Lower leg skin (tissue), 4 donors: ENCODE measurements at regions not wholly inside any gene's neighbourhood (a gene's known extent, or its start where the extent isn't known, plus 50 kb on each side); places are given as distances from the start of the nearest gene placed in this dataset.

ENCODE experiments used
- DNase-seq, 2 donors: peaks; one replicate each; pipeline ENCODE4 v3.0.0-alpha.2; 2019; ENCODE audit warnings: low spot score in 2 of 2
- H3K4me3 ChIP-seq: fragments of 200-600 bp; sonication (generic); 2 replicates; pipeline ENCODE4 v1.5.1; 2017; ENCODE audit warnings: mild to moderate bottlenecking, low read depth; ENCODE audit not compliant: poor library complexity, severe bottlenecking
- POLR2A ChIP-seq, 2 donors: fragments of 450-650 bp; IDR thresholded peaks; one replicate each; pipeline ENCODE4 v1.6.1; 2016 to 2017; ENCODE audit warnings: antibody characterized with exemption in 2 of 2, mild to moderate bottlenecking in 1 of 2, moderate library complexity in 1 of 2
- WGBS, 2 donors: methylation state at CpG; one replicate each; pipeline ENCODE4 v1.1.5; 2018; 5-methylcytosine and 5-hydroxymethylcytosine counted together
- intact Hi-C: fragments of 100-400 bp; cut with DNase I; formaldehyde crosslinking; loops from one replicate; pipeline ENCODE4 v1.15.0; 2023; ENCODE audit warnings: low total_unique reads
- TF ChIP-seq, protein P1 (sequence below), 3 donors: fragments of 450-650 bp; IDR thresholded peaks; one replicate each; pipeline ENCODE4 v1.5.1; 2016; ENCODE audit warnings: antibody characterized with exemption in 3 of 3, mild to moderate bottlenecking in 3 of 3, moderate library complexity in 2 of 3

DNA sequence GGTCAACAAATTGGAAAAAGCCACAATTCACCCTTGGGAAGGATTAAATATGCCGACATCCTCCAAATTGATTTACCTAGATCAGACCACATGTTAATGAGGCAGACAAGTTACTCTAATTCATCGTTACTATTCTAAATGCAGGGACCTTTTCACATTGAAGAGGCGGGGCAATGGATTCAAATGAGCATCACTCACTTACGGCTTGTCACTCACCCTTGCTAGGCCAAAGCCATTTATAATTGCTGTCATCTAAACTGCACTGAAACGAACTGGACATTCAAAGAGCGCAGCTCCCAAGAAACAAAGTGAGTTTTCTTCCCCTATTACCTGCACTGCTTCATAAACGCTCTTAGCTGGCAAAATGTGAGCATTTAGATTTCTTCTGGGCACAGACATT lies 313.9 kb downstream of the WDR72 start:
- no peak for DNase-seq
- no peak overlapping the region for H3K4me3 ChIP-seq
- TF ChIP-seq, protein P1, sequence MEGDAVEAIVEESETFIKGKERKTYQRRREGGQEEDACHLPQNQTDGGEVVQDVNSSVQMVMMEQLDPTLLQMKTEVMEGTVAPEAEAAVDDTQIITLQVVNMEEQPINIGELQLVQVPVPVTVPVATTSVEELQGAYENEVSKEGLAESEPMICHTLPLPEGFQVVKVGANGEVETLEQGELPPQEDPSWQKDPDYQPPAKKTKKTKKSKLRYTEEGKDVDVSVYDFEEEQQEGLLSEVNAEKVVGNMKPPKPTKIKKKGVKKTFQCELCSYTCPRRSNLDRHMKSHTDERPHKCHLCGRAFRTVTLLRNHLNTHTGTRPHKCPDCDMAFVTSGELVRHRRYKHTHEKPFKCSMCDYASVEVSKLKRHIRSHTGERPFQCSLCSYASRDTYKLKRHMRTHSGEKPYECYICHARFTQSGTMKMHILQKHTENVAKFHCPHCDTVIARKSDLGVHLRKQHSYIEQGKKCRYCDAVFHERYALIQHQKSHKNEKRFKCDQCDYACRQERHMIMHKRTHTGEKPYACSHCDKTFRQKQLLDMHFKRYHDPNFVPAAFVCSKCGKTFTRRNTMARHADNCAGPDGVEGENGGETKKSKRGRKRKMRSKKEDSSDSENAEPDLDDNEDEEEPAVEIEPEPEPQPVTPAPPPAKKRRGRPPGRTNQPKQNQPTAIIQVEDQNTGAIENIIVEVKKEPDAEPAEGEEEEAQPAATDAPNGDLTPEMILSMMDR (IDR thresholded peaks at IDR 0.05), result no peak
- TF ChIP-seq POLR2A (IDR thresholded peaks at IDR 0.05), result no peak
- intact Hi-C loops, result no loop called here
- 84 to 86% methylated on average over 7 of the region's 7 CpGs for WGBS, 2 donors

DNA sequence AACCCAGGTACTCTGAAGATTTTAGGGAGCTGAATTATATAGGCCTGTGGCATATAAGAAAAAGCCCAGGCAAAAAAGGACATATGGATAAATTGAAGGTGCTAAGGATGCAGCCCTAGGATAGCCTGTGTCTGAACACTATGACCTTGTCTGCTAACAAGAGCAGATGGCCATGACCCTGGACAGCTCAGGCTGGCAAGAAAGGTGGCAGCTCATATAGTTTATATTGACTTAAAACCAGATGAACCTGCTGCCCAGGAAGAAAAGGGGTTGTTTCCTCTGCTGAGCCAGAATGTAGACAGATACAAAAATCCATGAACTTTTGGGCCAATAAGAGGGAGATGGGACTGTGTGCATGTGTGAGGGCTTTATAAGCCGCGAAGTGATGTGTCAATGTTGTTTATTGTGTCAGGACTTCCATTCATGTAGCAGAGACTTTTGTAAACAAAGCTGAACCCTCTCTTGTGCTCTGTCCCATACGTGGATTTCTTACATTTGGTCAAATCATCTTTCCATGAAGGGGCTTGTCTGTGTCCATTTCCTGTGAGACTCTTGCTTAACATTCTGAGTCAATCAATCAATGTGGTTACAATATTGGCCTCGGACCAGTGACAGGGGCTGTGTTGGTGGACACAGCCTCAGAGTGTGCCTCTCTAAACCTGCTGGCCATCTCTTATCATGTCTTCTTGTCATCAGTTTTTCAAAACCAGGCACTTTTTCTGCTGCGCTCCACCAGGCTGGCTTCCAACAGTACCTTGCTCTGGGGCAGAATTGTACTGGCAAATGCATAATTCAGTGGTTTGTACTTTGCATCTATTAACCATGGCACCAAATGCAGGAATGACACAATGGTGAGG lies 321.2 kb downstream of the WDR72 start:
- 64 to 73% methylated on average over 5 of the region's 5 CpGs for WGBS, 2 donors
- intact Hi-C loops, result no loop called here

DNA sequence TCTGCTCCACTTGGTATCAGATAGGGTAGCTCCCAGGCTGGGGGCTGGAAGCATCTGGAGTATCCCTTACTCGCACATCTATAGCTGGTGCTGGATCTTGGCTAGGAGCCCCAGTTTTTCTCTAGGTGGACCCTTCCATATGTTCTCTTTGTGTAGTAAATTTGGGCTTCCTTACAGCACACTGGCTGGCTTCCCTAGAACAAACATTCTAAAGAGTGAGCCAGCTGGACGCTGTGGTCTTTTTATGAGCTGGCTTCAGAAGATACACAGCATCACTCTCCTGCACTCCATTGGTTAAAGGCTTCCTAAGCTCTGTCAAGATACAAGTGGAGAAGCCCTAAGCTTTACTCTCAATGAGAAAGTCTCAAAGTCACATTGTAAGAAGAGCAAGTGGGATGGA lies 322.1 kb downstream of the WDR72 start:
- WGBS, 2 donors, result 67 to 78% methylated on average over 2 of the region's 2 CpGs
- H3K4me3 ChIP-seq, result no peak overlapping the region
- no peak for DNase-seq
- intact Hi-C loops, result no loop called here
- TF ChIP-seq POLR2A (IDR thresholded peaks at IDR 0.05), result no peak
- TF ChIP-seq, protein P1 (IDR thresholded peaks at IDR 0.05), result no peak

More for the DNA sequence above, 321.2 kb downstream of the WDR72 start:
- no peak overlapping the region for H3K4me3 ChIP-seq
- no peak for DNase-seq
- TF ChIP-seq, protein P1 (IDR thresholded peaks at IDR 0.05), result no peak
- TF ChIP-seq POLR2A (IDR thresholded peaks at IDR 0.05), result no peak

DNA sequence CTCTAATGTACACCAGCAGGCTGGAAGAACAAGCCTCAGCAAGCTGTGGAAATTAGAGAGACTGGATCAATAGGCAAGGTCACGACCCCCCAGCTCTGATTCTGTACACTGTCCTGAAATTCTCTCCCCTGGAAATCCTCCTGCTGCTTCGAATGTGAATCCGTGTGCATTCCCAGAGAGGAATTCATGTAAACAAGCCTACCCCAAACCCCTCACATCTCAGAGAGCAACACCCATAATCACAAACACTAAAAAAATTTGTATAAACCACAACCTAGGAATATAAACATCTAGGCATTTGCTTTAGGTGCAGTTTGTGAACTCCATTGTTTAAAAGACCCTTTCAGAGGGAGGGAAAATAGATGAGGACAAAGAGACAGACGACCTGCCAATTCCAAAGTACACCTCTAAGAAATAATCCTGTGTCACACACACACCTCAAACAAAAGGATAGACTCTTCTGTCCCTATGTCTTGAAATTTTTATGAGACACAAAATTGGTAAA lies 325.2 kb downstream of the WDR72 start:
- intact Hi-C loops, result no loop called here
- H3K4me3 ChIP-seq, result no peak overlapping the region
- no peak for DNase-seq
- TF ChIP-seq POLR2A (IDR thresholded peaks at IDR 0.05), result no peak
- TF ChIP-seq, protein P1 (IDR thresholded peaks at IDR 0.05), result no peak
- WGBS, 2 donors, result 33 to 40% methylated on average over 4 of the region's 4 CpGs

DNA sequence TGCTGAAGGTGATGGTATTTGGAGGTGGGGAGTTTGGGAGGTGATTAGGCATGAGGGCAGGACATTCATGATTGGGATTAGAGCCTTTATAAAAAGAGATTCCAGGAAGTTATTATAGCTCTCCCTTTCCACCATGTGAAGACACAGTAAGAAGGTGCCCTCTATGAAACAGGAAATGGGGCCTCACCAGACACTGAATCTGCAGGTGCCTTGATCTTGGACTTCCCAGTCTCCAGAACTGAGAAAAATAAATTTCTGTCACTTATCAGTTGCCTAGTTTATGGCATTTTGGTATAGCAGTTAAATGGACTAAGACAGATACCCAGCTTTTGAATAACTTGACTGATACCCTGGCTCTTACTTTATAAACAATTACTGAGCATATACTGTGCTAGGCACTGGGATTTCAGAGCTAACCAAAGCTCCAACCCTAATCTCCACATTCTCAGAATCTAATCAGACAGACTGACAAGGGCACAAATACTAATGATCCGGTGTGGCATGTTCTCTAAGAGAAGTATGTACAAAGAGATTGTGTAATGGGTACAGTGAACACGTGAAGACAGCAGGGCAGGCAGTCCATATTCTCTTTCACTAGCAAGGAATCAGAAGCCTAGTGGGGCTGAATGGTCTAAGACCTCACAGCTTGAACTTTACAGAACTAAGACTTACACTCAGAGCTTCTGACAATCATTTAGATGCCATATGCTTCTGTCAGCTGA lies 343.1 kb downstream of the WDR72 start:
- WGBS, 2 donors, result 56 to 77% methylated on average over 2 of the region's 2 CpGs
- H3K4me3 ChIP-seq, result no peak overlapping the region
- TF ChIP-seq, protein P1 (IDR thresholded peaks at IDR 0.05), result no peak
- no peak for TF ChIP-seq POLR2A (IDR thresholded peaks at IDR 0.05)

More for the DNA sequence above, 343.1 kb downstream of the WDR72 start:
- intact Hi-C loops, result no loop called here
- DNase-seq, result no peak
